B cell (primary cell): ENCODE measurements at regions not wholly inside any gene's neighbourhood (a gene's known extent, or its start where the extent isn't known, plus 50 kb on each side); places are given as distances from the start of the nearest gene placed in this dataset.

Source experiments
- ATAC-seq: fragments of 200-7000 bp; cut with Tn5 transposase; one replicate; pipeline ENCODE4 v1.10.0; 2021; ENCODE audit warnings: low read depth, mild to moderate bottlenecking, moderate number of reproducible peaks, moderate library complexity
- CTCF ChIA-PET: fragments of 350-600 bp; sonication (Branson Sonifier 250); formaldehyde crosslinking; loops from one replicate; lab custom pipeline; 2021; ENCODE audit warnings: antibody characterized with exemption, inconsistent platforms; lab: Charles Lee
- POLR2A ChIA-PET: fragments of 350-600 bp; sonication (Branson Sonifier 250); formaldehyde crosslinking; loops from one replicate; lab custom pipeline; 2021; ENCODE audit warnings: antibody characterized with exemption; lab: Charles Lee
- DNase-seq: peaks from one replicate; pipeline ENCODE4 v3.0.0; 2013
- H2AFZ ChIP-seq: 2 replicates; pipeline ENCODE4 v1.6.1; 2012; ENCODE audit warnings: mild to moderate bottlenecking, low read depth, low read length; ENCODE audit not compliant: insufficient read depth, poor library complexity, severe bottlenecking
- H3K27ac ChIP-seq, 2 donors: 1 replicate in 1 of 2; 2 replicates in 1 of 2; pipeline ENCODE4 v1.5.1; 2012 to 2013; ENCODE audit warnings: low read length in 2 of 2, mild to moderate bottlenecking in 2 of 2, moderate library complexity in 1 of 2
- H3K27me3 ChIP-seq, 4 experiments: fragments of 200-600 bp in 1 of 4; sonication (generic) in 1 of 4; replicated peaks in 1 of 4; 1 replicate in 2 of 4; 2 replicates in 2 of 4; pipeline versions ENCODE4 v1.6.1 to v1.7.0; 2013 to 2016; ENCODE audit warnings: low read length in 3 of 4, mild to moderate bottlenecking in 2 of 4, mixed read lengths in 1 of 4, moderate library complexity in 1 of 4; ENCODE audit not compliant: insufficient read depth in 4 of 4, control insufficient read depth in 3 of 4; ENCODE audit errors: control extremely low read depth in 1 of 4
- H3K36me3 ChIP-seq, 2 experiments: replicated peaks in 1 of 2; 1 replicate in 1 of 2; 2 replicates in 1 of 2; pipeline versions ENCODE4 v1.6.1 to v1.7.1; 2013; ENCODE audit warnings: low read length in 1 of 2; ENCODE audit not compliant: insufficient read depth in 2 of 2, control insufficient read depth in 1 of 2; ENCODE audit errors: control extremely low read depth in 1 of 2, extremely low read depth in 1 of 2
- H3K4me1 ChIP-seq, 2 donors: fragments of 200-600 bp in 1 of 2; sonication (generic) in 1 of 2; 1 replicate in 1 of 2; 2 replicates in 1 of 2; pipeline versions ENCODE4 v1.5.1 to v1.6.1; 2013 to 2017; ENCODE audit warnings: low read length in 2 of 2; ENCODE audit not compliant: control insufficient read depth in 2 of 2, insufficient read depth in 2 of 2
- H3K4me2 ChIP-seq: replicated peaks from 2 replicates; pipeline ENCODE3; 2012; ENCODE audit warnings: mild to moderate bottlenecking, low read depth, low read length; ENCODE audit not compliant: poor library complexity, severe bottlenecking
- H3K4me3 ChIP-seq, 5 experiments: fragments of 200-600 bp in 1 of 5; sonication (generic) in 1 of 5; 1 replicate in 3 of 5; 2 replicates in 2 of 5; pipeline versions ENCODE4 v1.5.1 to v1.7.0; 2011 to 2016; ENCODE audit warnings: low read length in 4 of 5, mild to moderate bottlenecking in 4 of 5, low read depth in 2 of 5, control low read depth in 1 of 5, moderate library complexity in 1 of 5; ENCODE audit not compliant: insufficient read depth in 1 of 5; ENCODE audit errors: control extremely low read depth in 1 of 5, extremely low read depth in 1 of 5
- H3K79me2 ChIP-seq: fragments of 200-600 bp; sonication (generic); one replicate; pipeline ENCODE4 v1.6.0; 2016; ENCODE audit warnings: low read length; ENCODE audit not compliant: control insufficient read depth, insufficient read depth
- H3K9ac ChIP-seq: fragments of 200-600 bp; sonication (generic); 2 replicates; pipeline ENCODE4 v1.6.1; 2017; ENCODE audit warnings: mild to moderate bottlenecking, low read length, moderate library complexity
- H3K9me3 ChIP-seq, 3 donors: one replicate each; pipeline versions ENCODE4 v1.6.1 to v1.7.1; 2013; ENCODE audit warnings: low read length in 2 of 3; ENCODE audit not compliant: control insufficient read depth in 2 of 3, insufficient read depth in 1 of 3; ENCODE audit errors: control extremely low read depth in 1 of 3
- H4K20me1 ChIP-seq: 2 replicates; pipeline ENCODE4 v1.6.0; 2012; ENCODE audit warnings: mild to moderate bottlenecking, low read length; ENCODE audit not compliant: insufficient read depth, control insufficient read depth, poor library complexity, severe bottlenecking
- H3K27ac Mint-ChIP-seq: one replicate; pipeline ENCODE4 v1.8.0; 2021; ENCODE audit warnings: mixed read lengths
- H3K27me3 Mint-ChIP-seq: one replicate; pipeline ENCODE4 v1.8.0; 2021; ENCODE audit warnings: mixed read lengths
- H3K4me1 Mint-ChIP-seq: one replicate; pipeline ENCODE4 v1.8.0; 2021; ENCODE audit warnings: mixed read lengths
- H3K4me3 Mint-ChIP-seq: one replicate; pipeline ENCODE4 v1.8.0; 2021; ENCODE audit warnings: mixed read lengths
- H3K9me3 Mint-ChIP-seq: one replicate; pipeline ENCODE4 v1.8.0; 2022; ENCODE audit warnings: mixed read lengths; ENCODE audit not compliant: insufficient read depth
- EZH2 ChIP-seq: IDR thresholded peaks from 2 replicates; pipeline ENCODE4 v1.6.1; 2012; ENCODE audit warnings: borderline replicate concordance, low read depth, mild to moderate bottlenecking, moderate library complexity, low read length; ENCODE audit not compliant: insufficient read depth, poor library complexity, severe bottlenecking
- WGBS: methylation state at CpG from one replicate; pipeline ENCODE4 v1.1.5; 2013; ENCODE audit warnings: missing lambda C conversion rate; ENCODE audit not compliant: insufficient coverage; 5-methylcytosine and 5-hydroxymethylcytosine counted together
- intact Hi-C: fragments of 100-400 bp; cut with micrococcal nuclease; formaldehyde crosslinking; loops from one replicate; pipeline ENCODE4 v1.10.0; 2022
- TF ChIP-seq, protein P1 (sequence below): fragments of 200-600 bp; IDR thresholded peaks from one replicate; pipeline ENCODE4 v1.8.0; 2022; ENCODE audit warnings: antibody characterized with exemption, mild to moderate bottlenecking

DNA sequence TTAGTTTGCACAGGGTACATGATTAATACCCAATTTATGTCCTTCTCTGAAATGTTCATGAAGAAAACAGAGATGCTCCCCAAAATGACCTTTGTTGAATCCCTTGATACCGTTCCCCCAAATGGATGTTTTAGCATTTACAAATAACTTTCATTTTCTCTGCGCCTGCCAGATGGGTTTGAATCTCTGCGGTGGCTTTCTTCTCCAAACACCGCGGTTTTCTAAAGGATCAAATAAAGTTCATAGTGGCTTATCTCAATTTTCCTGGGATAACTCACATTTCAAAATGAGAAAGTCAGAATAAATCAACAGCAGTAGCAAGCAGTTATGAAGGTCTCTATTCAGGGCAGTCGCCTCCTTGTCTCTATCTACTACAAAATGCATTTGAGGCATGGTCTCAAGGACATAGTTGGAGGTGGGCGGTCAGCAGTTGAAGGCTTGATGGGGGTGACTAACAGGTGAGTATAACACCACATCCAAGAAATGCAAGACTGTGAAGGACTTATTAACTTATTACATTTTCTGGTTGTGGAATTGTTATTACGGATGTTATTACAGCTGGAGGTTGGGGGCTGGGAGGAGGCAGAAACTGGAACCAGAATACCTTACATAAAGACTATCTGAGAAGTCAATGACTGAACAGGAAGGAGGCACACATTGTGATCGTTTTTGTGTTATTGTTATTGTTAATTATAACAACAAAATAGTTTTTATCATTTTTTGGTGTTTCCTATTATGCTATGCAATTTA, 1513.3 kb downstream of the FAM181B start:
- intact Hi-C loops: no loop called here
- ChIA-PET CTCF (no interaction called here), POLR2A (no interaction called here)
- Histone ChIP-seq H3K9me3 (peaks cover 0 to 5% (median 0%) of the 10 kb centered on the region in 3 donors), H3K79me2 (no peaks in the 10 kb centered on the region), H3K4me3 (no peak overlapping the region), H3K4me1 (no peaks in the 10 kb centered on the region), H3K9ac (no peak overlapping the region), H4K20me1 (no peaks in the 10 kb centered on the region), H3K4me2 (no peak overlapping the region), H3K27ac (no peak overlapping the region), H3K27me3 (no peaks in the 10 kb centered on the region), H3K36me3 (no peaks in the 10 kb centered on the region), H2AFZ (no peak overlapping the region)
- 93% methylated on average over 5 of the region's 9 CpGs for WGBS
- no peak overlapping the region for H3K4me3 Mint-ChIP-seq
- TF ChIP-seq EZH2: no peak
- TF ChIP-seq, protein P1, sequence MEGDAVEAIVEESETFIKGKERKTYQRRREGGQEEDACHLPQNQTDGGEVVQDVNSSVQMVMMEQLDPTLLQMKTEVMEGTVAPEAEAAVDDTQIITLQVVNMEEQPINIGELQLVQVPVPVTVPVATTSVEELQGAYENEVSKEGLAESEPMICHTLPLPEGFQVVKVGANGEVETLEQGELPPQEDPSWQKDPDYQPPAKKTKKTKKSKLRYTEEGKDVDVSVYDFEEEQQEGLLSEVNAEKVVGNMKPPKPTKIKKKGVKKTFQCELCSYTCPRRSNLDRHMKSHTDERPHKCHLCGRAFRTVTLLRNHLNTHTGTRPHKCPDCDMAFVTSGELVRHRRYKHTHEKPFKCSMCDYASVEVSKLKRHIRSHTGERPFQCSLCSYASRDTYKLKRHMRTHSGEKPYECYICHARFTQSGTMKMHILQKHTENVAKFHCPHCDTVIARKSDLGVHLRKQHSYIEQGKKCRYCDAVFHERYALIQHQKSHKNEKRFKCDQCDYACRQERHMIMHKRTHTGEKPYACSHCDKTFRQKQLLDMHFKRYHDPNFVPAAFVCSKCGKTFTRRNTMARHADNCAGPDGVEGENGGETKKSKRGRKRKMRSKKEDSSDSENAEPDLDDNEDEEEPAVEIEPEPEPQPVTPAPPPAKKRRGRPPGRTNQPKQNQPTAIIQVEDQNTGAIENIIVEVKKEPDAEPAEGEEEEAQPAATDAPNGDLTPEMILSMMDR: no peak
- no peaks in the 10 kb centered on the region for H3K27me3 Mint-ChIP-seq
- H3K4me1 Mint-ChIP-seq: no peaks in the 10 kb centered on the region
- DNase-seq: no peak
- H3K27ac Mint-ChIP-seq: no peak overlapping the region
- ATAC-seq: no peak
- peaks cover 2% of the 10 kb centered on the region for H3K9me3 Mint-ChIP-seq

DNA sequence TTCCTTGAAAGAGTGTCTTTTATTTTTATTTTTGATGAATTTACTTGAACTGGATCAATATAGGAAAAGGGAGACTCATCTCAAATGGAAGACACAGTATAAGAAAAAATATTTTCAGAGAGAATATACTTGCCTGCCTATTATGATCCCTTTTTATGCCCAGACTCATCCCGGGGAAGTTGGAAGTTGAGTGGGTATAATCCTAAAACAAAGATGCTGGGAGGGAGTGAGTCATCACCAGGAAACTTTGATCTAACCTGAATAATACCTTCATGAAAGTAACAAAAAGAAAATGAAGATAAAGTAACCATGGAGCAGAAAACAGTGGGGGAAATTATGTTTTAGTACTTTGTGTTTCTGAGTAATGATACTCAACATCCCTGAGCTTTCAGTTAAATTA, 1514.0 kb downstream of the FAM181B start:
- Mint-ChIP-seq H3K4me3 (no peak overlapping the region), H3K9me3 (peaks cover 2% of the 10 kb centered on the region), H3K27me3 (no peaks in the 10 kb centered on the region), H3K27ac (no peak overlapping the region), H3K4me1 (no peaks in the 10 kb centered on the region)
- H3K79me2 ChIP-seq: no peaks in the 10 kb centered on the region
- peaks cover 0 to 5% (median 0%) of the 10 kb centered on the region in 3 donors for H3K9me3 ChIP-seq
- DNase-seq (no peak), ATAC-seq (no peak)
- POLR2A ChIA-PET: no interaction called here
- no peak overlapping the region for H3K27ac ChIP-seq
- H4K20me1 ChIP-seq: no peaks in the 10 kb centered on the region
- no peaks in the 10 kb centered on the region for H3K27me3 ChIP-seq
- no peak overlapping the region for H3K4me3 ChIP-seq
- no CpG with 5 or more reads among the region's 1 CpG for WGBS
- H3K36me3 ChIP-seq: no peaks in the 10 kb centered on the region
- no peaks in the 10 kb centered on the region for H3K4me1 ChIP-seq
- intact Hi-C loops: no loop called here
- no peak overlapping the region for H2AFZ ChIP-seq
- no peak overlapping the region for H3K9ac ChIP-seq
- TF ChIP-seq, protein P1: no peak
- TF ChIP-seq EZH2: no peak
- no peak overlapping the region for H3K4me2 ChIP-seq
- CTCF ChIA-PET: no interaction called here
